GM19043 (cell line): ENCODE measurements at regions not wholly inside any gene's neighbourhood (a gene's known extent, or its start where the extent isn't known, plus 50 kb on each side); places are given as distances from the start of the nearest gene placed in this dataset.
"Not testable (repeated sequence)": the region's sequence is repeated elsewhere in the genome, so short reads cannot be mapped to it uniquely, and the experiment has no call there.

Source experiments
- ATAC-seq: cut with Tn5 transposase; IDR thresholded peaks from one replicate; pipeline ENCODE4 v1.9.1; 2021; ENCODE audit warnings: low read depth; ENCODE audit not compliant: unreplicated experiment

DNA sequence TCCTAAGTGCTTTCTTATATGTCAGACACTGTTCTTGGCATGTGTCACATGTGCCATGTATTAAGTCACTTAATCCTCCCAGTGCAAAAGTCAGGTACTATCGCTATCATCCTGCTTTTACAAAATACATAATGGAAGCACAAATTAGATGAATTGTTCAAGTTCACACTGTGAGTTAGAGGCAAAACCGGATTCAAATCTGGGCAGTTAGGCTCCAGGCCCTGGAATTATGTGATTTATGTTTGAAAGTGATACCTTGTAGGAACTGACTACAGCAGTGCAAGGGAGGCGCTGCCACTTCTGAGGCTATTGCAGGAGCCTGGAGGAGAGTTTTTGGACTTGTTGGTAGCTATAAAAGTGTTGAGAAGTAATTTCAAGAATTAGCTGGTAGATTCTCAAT, 358.3 kb downstream of the HLX start:
- ATAC-seq: no peak

GRCh38 chr1:221239181-221239580, 359.9 kb downstream of the HLX start:
- ATAC-seq: no peak

DNA sequence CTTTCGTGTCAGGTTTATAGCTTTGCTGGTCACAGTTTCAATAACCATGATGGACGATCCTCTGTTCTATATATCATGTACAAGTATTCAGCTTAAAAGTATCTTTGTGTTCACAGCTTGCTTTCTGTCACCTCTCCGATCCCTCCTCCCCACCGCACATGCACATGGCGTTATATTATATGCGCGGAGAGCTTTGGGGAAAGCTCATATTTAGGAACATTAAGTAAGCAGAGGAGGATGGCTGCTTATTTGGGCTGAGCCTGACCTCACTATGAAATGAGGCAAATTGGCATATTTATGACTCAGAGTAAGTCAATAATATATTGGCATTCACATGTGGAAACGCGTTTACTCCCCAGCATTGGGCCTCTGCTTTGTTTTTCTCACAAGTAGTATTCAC, 360.5 kb downstream of the HLX start:
- ATAC-seq: no peak

GRCh38 chr1:221240690-221241089, 361.4 kb downstream of the HLX start:
- ATAC-seq: no peak

DNA sequence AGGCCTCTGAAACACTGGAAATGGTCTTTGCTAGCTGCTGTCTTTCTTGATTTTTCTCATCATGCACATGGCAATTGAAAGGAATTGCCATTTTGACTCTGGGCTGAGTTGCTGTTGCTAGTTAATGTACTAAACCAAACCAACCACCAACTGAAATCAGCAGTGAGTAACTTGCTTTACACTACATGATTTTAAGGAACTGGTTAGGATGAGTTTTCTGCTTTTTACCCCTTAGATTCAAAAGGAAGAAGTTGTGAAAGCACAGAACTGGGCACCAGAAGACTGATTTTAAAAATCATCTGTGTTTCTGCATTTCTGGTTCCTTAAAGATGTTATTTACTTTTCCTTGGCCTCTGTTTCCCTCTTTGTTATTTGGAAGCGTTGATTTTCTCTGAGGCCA, 361.9 kb downstream of the HLX start:
- no peak for ATAC-seq

DNA sequence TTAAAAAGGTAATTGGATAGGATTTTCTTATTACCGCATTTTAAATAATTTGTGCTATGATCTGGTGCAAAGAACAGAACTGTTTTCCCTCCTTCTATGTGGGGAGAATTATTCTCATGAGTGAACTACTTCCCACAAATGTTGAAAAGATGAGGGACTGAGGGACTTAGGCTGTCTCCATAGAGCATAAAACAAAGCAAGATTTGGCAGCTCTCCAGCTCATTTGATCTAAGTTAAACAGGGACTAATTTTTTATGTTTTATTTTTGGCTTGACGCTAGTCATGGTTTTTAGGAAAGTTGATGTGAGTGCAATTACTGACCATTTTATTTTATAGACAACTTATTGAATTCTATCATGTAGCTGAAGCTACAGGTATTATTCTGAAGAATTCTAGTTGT, 362.3 kb downstream of the HLX start:
- no peak for ATAC-seq

- no peak for ATAC-seq
Measured at GRCh38 chr1:221246067-221246466, 366.8 kb downstream of the HLX start.

- ATAC-seq: no peak
Measured at GRCh38 chr1:221246628-221247415, 367.6 kb downstream of the HLX start.

GRCh38 chr1:221251580-221251979, 372.3 kb downstream of the HLX start:
- no peak for ATAC-seq

DNA sequence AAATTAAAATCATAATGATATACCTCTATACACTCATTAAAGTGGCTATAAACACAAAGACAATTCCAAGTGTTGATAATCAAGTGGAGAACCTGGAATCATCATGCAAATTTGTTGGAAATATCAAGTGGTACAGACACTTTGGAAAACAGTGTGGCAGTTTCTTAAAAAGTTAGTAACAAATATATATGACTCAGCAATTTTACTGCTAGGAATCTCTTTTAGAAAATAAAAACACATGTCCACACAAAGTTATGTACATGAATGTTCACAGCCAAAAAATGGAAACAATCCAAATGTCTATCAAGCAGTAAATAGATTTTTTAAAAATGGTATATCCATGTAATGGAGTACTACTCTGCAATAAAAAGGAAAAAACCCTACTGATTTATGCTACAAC, 375.6 kb downstream of the HLX start:
- ATAC-seq: no peak

- ATAC-seq: no peak
Measured at GRCh38 chr1:221256773-221257172, 377.5 kb downstream of the HLX start.

GRCh38 chr1:221257548-221257947, 378.3 kb downstream of the HLX start:
- ATAC-seq: not testable (repeated sequence)

GRCh38 chr1:221262677-221263076, 383.4 kb downstream of the HLX start:
- not testable (repeated sequence) for ATAC-seq

GRCh38 chr1:221263831-221264767, 384.9 kb downstream of the HLX start:
- ATAC-seq: no peak

- no peak for ATAC-seq
Measured at GRCh38 chr1:221264848-221265247, 385.6 kb downstream of the HLX start.

GRCh38 chr1:221268295-221268694, 389.1 kb downstream of the HLX start:
- no peak for ATAC-seq

GRCh38 chr1:221271701-221272100, 392.5 kb downstream of the HLX start:
- no peak for ATAC-seq

DNA sequence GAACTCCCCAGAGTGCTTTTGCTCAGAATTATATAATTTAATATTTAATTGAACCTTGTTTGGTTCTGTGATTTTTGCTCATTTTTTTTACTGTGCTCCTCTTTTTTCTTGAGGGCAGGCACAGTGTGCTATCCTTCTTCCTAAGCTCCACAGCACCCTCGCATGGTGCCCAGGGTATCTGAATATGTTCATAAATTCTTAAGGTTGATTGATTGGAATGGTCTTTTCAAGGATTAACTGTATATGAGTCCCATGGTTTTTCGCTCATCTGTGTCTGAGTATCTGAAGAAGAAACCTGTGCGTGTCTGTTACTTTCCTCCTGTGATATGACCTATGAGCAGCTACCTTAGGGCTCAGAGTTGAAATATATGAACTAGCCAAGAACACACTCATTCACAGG, 393.7 kb downstream of the HLX start:
- no peak for ATAC-seq

DNA sequence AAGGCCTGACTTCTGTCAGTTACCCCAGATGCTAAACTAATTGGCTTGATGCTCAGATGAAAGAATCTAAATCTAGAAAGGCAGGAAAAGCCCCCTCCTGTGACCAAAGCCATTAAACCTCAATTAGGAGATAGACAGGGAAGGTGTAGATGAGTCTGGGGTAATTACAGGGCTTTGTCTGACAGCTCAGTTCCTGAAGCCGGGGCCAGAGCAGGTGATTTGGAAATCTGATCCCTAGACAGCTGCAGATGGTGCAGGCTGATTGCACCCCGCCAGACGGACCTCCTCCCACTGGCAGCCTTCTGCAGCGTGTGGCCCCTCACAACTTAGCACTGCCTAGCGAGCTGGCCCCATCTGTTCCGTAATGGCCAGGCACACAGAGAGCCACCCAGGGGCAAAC, 395.1 kb downstream of the HLX start:
- ATAC-seq: no peak

GRCh38 chr1:221276896-221277409, 397.7 kb downstream of the HLX start:
- ATAC-seq: no peak

GRCh38 chr1:221279146-221279545, 399.9 kb downstream of the HLX start:
- no peak for ATAC-seq
